GM19238 (cell line): ENCODE measurements at regions not wholly inside any gene's neighbourhood (a gene's known extent, or its start where the extent isn't known, plus 50 kb on each side); places are given as distances from the start of the nearest gene placed in this dataset.
"Not testable (repeated sequence)": the region's sequence is repeated elsewhere in the genome, so short reads cannot be mapped to it uniquely, and the experiment has no call there.

Experiments used
- DNase-seq: peaks from one replicate; pipeline ENCODE4 v3.0.0; 2011; ENCODE audit warnings: low spot score; ENCODE audit not compliant: insufficient read length

DNA sequence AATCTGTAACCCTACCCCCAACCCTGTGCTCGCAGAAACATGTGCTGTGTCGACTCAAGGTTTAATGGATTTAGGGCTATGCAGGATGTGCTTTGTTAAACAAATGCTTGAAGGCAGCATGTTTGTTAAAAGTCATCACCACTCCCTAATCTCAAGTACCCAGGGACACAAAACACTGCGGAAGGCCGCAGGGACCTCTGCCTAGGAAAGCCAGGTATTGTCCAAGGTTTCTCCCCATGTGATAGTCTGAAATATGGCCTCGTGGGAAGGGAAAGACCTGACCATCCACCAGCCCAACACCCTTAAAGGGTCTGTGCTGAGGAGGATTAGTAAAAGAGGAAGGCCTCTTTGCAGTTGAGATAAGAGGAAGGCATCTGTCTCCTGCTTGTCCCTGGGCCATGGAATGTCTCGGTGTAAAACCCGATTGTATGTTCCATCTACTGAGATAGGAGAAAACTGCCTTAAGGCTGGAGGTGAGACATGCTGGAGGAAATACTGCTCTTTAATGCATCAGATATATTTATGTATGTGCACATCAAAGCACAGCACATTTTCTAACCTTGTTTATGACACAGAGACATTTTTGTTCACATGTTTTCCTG, 94.4 kb downstream of the LSM3 start:
- not testable (repeated sequence) for DNase-seq

DNA sequence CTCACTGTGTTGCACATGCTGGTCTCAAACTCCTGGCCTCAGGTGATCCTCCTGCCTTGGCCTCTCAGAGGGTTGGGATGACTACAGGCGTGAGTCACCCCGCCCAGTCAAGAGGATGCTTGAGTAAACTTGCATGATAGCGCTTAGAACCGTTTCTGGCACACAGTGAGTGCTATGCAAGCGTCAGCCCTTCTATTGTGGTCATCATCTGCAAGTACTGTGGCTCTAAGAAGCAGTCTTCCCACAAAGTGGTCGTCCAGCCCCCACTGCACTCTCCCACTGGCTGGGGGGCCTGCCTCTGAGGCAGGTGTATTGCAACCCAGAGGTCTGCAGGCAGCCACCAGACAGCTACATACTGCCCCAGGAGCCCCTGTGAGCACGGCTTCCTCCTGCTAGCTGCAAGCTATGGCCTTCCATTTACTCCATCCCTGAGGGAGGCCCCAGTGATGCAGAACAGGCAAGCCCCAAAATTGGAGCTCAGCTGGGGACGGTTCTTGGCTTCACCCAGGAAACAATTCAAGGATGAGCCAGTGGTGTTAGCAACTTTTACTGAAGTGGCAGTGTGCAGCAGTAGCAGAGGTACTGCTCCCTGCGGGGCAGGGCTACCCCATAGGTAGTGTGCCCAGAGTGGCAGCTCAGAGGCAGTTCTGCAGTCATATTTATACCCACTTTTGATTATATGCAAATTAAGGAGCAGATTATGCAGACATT, 95.4 kb downstream of the LSM3 start:
- no peak for DNase-seq

GRCh38 chr3:14274612-14274936, 96.0 kb downstream of the LSM3 start:
- no peak for DNase-seq

GRCh38 chr3:14274999-14275961, 96.7 kb downstream of the LSM3 start:
- DNase-seq = no peak

DNA sequence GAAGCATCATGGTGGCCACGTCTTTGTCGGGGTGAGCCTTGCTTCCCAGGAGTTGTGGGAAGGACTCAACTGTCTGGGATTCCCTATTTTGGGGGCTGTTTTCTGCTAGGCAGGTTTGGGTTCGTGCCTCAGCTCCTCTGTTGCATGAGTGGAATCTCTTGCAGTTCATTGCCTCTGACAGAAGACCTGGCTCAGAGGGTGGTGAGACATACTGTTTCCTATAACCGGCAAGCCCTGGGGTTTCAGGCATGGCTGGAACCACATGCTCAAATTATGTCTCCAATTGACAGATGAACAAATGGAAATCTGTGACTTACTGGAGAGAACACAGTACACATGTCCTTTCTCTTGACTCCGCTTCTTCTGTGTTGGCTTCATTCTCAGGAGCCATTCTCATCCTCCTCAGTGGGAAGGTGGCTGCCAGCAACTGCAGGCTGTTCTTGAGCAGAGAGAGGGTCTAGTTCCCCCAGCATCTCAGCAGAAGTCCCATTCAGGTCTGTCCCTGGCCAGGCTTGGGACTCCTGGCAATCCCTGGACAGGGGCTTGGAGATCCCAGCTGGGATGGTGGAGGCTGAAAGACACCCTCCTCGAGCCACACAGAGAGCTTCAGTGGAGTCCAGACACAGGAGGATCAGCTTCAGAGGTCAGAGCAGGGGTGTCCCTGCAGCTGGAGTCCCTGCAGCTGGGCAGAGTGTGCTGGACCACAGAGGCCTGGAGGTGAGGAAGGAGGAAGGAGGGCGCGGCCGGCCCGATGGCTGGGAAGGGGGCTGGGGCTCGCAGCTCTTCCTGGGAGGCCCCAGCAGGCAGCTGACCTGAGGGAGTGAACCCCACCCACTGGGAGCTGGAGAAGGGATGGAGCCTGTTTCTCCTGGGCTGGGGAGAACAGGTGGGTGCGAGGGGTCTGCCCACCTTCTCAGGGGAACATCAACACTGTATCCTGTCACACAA, 97.6 kb downstream of the LSM3 start:
- no peak for DNase-seq

GRCh38 chr3:14277557-14277956, 98.9 kb downstream of the LSM3 start:
- DNase-seq = no peak

GRCh38 chr3:14278265-14278798, 99.7 kb downstream of the LSM3 start:
- DNase-seq = no peak

DNA sequence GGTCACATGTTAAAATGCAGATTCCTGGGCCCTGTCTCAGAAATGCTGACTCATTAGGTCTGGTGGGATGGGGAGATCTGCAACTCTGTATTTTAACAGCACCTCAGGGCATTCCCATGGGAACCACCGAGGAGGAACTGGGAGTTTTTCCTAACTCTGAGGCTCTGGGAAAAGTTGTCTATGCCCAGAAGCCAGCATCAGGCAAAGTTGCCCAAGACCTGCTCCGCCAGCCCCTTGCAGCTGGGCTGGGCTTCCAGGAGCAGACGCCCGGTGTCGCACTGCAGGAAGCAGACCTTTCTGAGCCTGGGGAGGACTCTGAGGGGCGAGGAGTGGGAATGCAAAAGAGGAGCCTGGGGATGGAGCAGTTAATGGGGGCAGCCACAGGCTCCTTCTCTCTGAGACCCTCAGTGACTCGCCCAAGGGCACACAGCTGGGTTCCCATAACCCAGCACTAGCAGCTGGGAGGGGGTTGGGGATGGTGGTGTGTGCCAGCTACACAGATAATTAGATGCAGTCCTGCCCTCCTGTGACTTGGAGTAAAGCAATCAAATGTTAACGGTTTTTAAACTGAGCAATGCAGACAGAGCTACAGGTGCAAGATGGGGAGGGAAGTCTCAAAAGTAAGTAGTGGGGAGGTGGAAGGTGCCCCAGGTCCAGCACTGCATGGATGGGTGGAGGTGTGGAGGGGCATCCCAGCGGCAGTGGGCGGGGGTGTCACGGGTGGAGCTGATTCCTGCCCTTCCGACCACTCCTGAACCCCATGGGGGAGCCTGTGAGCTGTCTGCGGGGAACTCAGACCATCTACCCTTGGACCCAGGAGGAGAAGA, 100.4 kb downstream of the LSM3 start:
- no peak for DNase-seq

GRCh38 chr3:14279626-14280061, 101.0 kb downstream of the LSM3 start:
- DNase-seq = no peak

DNA sequence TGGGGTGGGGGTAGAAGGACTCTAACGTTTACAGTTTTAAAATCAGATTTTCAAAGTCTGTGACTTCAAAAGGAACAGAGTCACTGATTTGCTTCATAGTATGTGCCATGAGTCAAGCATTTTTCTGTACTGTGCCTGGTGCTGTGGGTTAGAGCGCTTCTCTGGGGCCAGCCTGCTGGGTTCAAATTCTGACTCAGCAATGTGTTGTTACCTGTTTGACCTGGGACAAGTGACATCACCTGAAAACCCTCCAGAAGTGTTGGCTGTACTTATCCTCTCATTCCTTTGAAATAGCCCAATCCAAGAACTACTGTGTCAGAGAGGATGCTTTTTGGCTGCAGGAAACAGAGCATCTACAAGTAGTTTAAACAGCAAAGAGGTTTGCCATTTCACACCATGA, 101.7 kb downstream of the LSM3 start:
- DNase-seq = no peak

GRCh38 chr3:14281053-14281452, 102.4 kb downstream of the LSM3 start:
- no peak for DNase-seq

GRCh38 chr3:14282001-14282705, 103.5 kb downstream of the LSM3 start:
- DNase-seq = no peak

DNA sequence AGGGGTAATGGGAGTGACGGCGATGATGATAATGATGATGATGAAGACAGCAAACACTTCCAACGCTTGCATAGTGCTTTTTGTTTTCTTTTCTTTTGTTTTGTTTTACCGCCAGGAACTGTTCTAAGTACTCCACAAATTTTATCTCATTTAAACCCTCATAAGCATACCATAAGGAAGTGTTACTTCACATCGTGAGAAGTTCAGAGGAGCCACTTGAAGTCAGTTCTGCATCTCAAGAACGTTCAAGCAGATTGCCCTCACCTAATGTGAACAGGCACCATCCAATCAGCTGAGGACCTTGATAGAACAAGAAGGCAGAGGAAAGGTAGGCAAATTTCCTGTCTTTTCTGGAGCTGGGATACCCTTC, 104.1 kb downstream of the LSM3 start:
- DNase-seq = no peak

GRCh38 chr3:14283092-14283812, 104.6 kb downstream of the LSM3 start:
- DNase-seq = no peak

DNA sequence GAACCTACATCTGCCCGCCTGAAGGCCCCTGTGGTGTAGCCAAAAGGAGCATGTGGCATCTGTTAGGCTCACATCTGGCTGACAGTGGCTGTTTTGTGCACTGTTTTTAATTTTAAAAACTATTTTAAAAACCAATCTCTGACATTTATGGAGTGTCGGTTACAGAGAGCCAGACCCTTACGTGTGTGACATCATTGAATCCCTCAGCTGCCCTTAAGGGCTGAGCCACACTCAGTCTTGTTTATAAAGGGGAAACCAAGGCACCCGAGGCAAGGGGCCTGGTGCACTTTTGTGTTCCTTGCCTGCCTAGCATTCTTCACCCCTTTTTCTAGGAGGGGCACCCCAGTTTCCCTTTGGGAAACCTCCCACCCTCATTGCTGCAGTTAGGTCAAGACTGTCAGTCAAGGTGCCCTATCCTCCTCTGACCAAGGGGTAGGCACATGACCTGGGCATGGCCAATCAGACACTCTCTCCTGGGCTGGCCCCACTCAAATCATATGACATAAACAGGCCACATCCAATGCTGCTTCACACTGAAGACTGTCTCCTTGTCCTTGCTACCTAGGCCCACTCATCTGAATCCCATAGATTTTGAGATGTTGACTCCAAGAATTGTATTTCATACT, 105.3 kb downstream of the LSM3 start:
- no peak for DNase-seq

DNA sequence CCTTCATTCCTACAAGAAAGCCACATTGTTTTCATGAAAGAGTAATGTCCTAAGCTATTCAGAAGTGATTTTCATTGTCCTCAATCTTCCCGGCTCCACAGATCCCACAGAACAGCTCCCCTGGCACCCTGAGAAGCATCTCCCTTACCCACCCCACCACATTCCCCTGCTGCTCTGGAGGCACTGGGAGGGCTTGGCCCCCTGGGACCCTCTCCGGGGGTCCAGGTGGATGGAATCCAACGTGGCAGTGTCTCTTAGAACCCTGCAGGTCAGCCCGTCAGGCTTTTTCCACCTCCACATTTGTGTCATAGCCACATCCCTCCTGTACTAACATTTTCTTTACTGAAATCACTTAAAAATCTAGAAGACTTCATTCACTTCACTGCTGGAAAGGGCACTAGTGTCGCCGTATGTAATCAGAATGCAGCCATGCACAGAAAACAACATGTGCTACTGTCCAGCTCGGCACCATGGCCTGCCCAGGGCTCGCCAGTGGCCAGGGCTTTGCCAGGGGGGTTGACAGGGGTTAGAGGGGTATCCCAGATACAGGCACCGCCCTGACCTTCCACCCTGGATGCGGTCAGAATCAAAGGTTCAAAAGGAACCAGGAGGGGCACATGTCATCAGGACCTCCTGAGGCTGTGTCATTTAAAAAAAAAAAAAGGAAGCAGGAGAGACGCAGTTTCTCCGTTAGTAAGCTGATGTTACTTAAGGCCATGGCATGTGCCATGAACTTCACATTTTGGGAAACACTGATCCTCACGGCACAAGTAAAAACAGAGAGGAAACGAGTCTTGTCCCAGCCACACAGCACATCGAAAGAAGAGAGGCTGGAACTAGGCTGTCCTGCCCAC, 106.3 kb downstream of the LSM3 start:
- DNase-seq = no peak

- DNase-seq = no peak
These were observed 106.9 kb downstream of the LSM3 start for GRCh38 chr3:14285548-14285925.
